ENCODE measurements at regions not wholly inside any gene's neighbourhood (a gene's known extent, or its start where the extent isn't known, plus 50 kb on each side); places are given as distances from the start of the nearest gene placed in this dataset.

GRCh38 chr18:4823091-4823490 lies 368.0 kb upstream of the DLGAP1 start:
- no peak overlapping the region for H3K4me3 ChIP-seq (ENCODE audit: low read depth, low read length)
- TF ChIP-seq CTCF (IDR thresholded peaks at IDR 0.05; ENCODE audit: insufficient read depth, low read depth, low read length, missing control alignments), result no peak
- DNase-seq (ENCODE audit: low read depth), result no peak

GRCh38 chr18:4821801-4822200 lies 366.7 kb upstream of the DLGAP1 start:
- no peak overlapping the region for H3K4me3 ChIP-seq (ENCODE audit: low read depth, low read length)
- DNase-seq (ENCODE audit: low read depth), result no peak
- TF ChIP-seq CTCF (IDR thresholded peaks at IDR 0.05; ENCODE audit: insufficient read depth, low read depth, low read length, missing control alignments), result no peak

GRCh38 chr18:4817665-4818064 lies 362.6 kb upstream of the DLGAP1 start:
- DNase-seq (ENCODE audit: low read depth), result no peak
- no peak for TF ChIP-seq CTCF (IDR thresholded peaks at IDR 0.05; ENCODE audit: insufficient read depth, low read depth, low read length, missing control alignments)

GRCh38 chr18:4813708-4814107 lies 358.6 kb upstream of the DLGAP1 start:
- no peak overlapping the region for H3K4me3 ChIP-seq (ENCODE audit: low read depth, low read length)
- DNase-seq (ENCODE audit: low read depth), result no peak
- no peak for TF ChIP-seq CTCF (IDR thresholded peaks at IDR 0.05; ENCODE audit: insufficient read depth, low read depth, low read length, missing control alignments)

More at GRCh38 chr18:4817665-4818064, 362.6 kb upstream of the DLGAP1 start:
- H3K4me3 ChIP-seq (ENCODE audit: low read depth, low read length), result no peak overlapping the region

GRCh38 chr18:4808891-4809290 lies 353.8 kb upstream of the DLGAP1 start:
- H3K4me3 ChIP-seq (ENCODE audit: low read depth, low read length), result no peak overlapping the region
- no peak for DNase-seq (ENCODE audit: low read depth)
- no peak for TF ChIP-seq CTCF (IDR thresholded peaks at IDR 0.05; ENCODE audit: insufficient read depth, low read depth, low read length, missing control alignments)

GRCh38 chr18:4807604-4808293 lies 352.6 kb upstream of the DLGAP1 start:
- no peak for TF ChIP-seq CTCF (IDR thresholded peaks at IDR 0.05; ENCODE audit: insufficient read depth, low read depth, low read length, missing control alignments)
- H3K4me3 ChIP-seq (ENCODE audit: low read depth, low read length), result no peak overlapping the region
- DNase-seq (ENCODE audit: low read depth), result no peak

GRCh38 chr18:4806331-4806730 lies 351.2 kb upstream of the DLGAP1 start:
- no peak overlapping the region for H3K4me3 ChIP-seq (ENCODE audit: low read depth, low read length)
- no peak for TF ChIP-seq CTCF (IDR thresholded peaks at IDR 0.05; ENCODE audit: insufficient read depth, low read depth, low read length, missing control alignments)
- no peak for DNase-seq (ENCODE audit: low read depth)
